8988T (cell line): ENCODE measurements at regions not wholly inside any gene's neighbourhood (a gene's known extent, or its start where the extent isn't known, plus 50 kb on each side); places are given as distances from the start of the nearest gene placed in this dataset.

Source experiments
- DNase-seq: peaks from one replicate; pipeline ENCODE4 v3.0.0; 2011

GRCh38 chr6:19478992-19479391, 358.2 kb upstream of the ID4 start:
- DNase-seq = no peak

GRCh38 chr6:19479551-19479950, 357.6 kb upstream of the ID4 start:
- no peak for DNase-seq

GRCh38 chr6:19492636-19493405, 344.3 kb upstream of the ID4 start:
- DNase-seq = no peak

DNA sequence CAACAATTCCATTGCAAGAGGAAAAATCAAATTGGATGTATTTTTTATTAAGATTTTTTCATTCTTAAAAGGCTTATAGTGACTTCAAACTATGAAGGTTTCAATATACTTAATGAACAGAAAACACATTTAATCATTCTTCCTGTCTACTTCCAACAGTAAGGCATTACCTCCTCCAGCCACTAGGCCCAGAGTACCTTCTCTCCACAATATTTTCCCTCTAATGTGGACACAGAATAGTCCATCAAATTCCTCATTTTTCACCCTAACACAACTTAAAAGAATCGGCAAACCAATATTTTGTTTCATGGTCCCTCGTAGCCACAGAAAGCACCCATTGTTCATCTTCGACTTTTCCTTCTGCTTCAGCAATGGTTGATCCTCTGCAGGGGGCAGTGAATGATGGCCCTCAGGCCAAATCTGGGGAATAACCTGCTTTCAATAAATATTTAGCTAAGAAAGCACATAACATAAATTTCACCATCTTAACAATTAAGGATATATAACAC, 335.4 kb upstream of the ID4 start:
- DNase-seq = no peak

GRCh38 chr6:19502301-19502700, 334.9 kb upstream of the ID4 start:
- DNase-seq = no peak

DNA sequence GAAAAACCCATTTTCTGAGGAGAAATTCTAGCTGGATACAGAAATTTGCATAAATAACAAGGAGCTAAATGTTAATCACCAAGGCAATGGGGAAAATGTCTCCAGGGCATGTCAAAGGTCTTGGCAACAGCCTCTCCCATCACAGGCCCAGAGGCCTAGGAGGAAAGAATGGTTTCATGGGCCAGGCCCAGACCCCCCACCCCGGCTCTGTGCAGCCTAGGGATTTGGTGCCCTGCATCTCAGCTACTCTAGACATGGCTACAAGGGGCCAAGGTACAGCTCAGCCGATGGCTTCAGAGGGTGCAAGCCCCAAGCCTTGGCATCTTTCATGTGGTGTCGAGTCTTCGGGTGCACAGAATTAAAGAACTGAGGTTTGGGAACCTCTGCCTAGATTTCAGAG, 321.2 kb upstream of the ID4 start:
- DNase-seq = no peak

DNA sequence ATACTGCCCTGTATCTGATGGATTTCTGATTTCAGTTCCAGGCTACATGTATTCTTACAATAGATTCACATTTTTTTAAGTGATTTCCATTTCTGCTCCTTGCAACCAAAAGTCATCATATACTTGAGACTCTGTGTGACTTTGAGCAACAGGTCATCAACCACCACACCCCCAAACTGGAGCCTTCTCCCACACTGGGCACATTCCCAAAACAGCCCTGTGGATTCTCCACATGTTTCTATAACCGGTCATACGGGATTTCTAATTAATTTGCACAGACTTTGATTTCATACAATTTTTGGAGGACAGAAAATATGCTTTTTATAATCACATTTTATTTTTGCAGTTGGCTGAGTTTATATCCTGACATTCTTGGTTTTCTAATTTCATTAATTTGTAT, 317.2 kb upstream of the ID4 start:
- no peak for DNase-seq

GRCh38 chr6:19524366-19525186, 312.6 kb upstream of the ID4 start:
- no peak for DNase-seq

- DNase-seq = no peak
Measured at GRCh38 chr6:19525673-19526072, 311.5 kb upstream of the ID4 start.

DNA sequence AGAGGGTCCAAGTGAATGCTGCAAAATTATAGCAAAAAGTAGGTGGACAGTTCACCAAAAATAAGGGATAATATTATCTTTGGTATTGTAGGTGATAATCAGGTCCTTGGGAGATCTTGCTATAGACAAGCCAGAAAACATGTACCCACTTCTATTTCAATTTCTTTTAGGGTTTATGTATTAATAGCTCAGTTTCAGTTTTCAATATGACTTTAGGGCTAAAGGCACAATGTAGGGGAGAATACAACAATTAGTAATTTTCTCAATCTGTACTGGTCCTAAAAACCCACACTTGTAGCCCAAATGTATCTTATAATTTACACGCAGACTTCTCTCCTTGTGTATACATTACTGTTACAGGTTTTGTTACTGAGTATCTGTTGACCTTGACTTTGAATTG, 307.0 kb upstream of the ID4 start:
- DNase-seq = no peak

GRCh38 chr6:19535351-19535750, 301.8 kb upstream of the ID4 start:
- DNase-seq = no peak

DNA sequence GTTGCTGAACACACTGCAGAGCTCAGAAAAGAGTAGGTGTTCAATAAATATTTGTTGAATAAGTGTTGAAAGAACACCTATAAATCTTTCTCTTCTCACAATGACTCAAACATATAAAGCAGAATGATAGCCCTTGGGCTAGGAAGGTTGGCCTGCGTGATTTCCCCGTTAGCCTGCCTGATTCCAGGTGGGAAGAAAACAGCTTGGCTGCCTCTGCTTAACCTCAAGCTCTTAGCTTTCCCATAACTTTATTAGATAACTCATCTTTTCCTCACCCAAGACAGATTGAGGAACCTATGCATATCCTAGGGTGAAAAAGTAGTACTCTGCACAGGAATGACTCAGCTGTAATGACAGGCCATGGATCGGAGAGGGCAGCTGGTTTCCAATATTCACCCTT, 300.3 kb upstream of the ID4 start:
- DNase-seq = no peak

GRCh38 chr6:19538096-19538495, 299.1 kb upstream of the ID4 start:
- DNase-seq = no peak

DNA sequence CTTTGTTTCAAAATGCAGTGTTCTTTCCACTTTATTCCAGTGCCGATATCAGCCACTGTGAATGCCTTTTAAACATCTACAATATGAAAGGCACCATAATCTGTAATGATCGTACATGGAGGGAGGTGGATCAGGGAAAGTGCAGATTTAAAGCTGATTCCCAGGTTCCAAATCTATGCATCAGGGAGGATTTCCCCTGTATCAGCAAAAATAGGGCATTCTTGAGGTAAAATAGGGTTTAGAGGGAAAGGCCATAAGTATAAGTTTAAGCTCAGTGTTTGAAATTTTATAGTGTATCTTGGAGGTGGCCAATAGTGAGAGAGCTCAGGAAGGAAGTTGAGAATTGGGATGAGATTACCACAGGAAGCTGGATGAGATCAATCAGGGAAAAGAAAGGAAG, 289.7 kb upstream of the ID4 start:
- no peak for DNase-seq

GRCh38 chr6:19549109-19549508, 288.1 kb upstream of the ID4 start:
- no peak for DNase-seq

DNA sequence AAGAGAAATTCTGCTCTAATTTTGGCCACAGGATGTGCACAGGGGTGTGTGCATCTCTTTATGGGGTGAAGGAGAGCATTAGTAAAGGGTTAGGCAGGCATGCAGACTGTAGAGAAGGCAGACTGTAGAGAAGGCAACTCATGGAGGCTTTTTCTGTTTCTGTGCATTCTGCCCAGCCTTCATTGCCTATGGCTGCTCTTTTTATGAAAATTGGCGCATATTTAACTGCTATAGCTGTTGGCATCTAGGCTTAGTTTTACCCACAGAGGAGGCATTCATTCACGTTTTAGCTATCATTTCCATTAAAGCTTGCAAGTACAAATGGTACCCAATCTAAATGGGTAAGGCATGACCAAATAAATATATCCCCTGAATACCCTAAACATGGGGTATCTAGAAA, 286.8 kb upstream of the ID4 start:
- DNase-seq = no peak

- no peak for DNase-seq
Measured at GRCh38 chr6:19551611-19552010, 285.6 kb upstream of the ID4 start.

DNA sequence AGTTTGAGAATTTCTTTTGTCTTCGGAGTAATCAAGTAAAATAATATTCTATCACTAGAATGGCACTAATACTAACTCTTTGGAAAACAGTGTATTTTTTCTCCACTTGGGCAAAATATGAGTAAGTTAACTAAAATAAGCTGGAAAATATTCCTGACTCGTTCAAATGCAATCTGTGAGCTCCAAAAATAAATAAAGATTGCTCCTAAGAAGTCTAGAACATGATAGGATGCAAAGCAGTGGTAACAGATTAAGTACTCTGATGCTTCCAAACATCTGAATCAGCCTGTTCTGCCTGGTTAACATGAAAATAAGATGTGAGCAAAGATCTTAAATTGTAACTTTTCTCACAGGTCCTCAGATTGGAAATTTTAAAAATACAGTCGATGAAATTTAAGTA, 285.1 kb upstream of the ID4 start:
- DNase-seq = no peak

DNA sequence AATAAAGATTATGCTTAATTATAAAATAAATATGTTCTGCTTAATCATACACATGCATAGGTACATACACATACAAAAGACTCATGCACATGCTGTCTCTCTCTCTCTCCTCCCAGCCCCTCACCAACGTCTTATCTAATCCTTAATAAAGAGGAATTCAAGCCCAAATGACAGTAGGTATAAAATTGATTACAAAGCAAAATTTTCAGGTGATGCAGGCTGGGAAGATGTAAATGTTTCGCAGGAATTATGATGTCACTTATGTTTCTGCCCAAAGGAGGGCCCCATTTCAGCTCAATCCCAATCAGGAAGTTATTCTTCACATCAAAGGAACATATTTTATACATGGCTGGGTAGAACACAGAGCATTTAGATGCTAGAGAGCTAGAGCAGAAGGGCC, 284.6 kb upstream of the ID4 start:
- no peak for DNase-seq

- no peak for DNase-seq
Measured at GRCh38 chr6:19554356-19555225, 282.6 kb upstream of the ID4 start.

GRCh38 chr6:19557191-19557590, 280.0 kb upstream of the ID4 start:
- DNase-seq = no peak

DNA sequence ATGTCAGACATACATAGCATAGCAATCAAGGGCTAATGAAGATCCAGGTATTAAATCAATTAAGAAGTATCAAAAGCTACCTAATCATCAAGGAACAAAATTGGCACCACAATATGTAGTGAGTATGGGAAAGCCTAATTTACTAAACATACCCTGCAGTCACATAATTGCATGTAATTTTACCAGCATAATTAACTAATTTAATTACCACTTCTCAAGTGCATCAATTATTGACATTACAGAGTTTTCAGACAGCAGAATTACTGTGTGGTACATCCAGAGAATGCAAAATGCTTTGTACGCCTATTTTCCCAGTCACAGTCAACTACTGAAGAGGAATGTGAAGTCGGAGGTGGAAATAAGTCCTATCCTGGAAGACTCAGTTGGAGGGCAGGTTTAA, 279.0 kb upstream of the ID4 start:
- DNase-seq = no peak

DNA sequence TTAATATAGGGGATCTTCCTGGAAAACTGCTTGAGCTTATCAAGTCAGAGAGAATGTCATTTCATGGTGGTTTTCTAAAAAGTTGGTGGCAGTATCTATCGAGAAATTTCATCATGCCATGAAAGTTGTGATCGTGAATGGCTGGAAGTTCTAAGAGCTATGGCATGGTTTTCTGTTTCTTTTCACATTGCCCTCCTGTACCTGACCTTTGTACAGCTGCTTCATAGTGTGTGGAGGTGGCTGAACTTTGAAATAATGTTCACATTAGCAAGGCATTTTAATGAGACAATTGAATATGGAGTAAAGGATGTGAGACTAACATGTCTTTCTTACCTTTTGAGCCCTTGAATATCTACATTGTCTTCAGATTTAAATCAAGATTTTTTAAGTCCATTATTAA, 278.2 kb upstream of the ID4 start:
- no peak for DNase-seq
